Stomach (tissue), 4 donors: ENCODE measurements at regions not wholly inside any gene's neighbourhood (a gene's known extent, or its start where the extent isn't known, plus 50 kb on each side); places are given as distances from the start of the nearest gene placed in this dataset.

Experiments used
- CTCF ChIP-seq, 7 experiments: fragments of 450-650 bp in 4 of 7; fragments of 200-600 bp in 3 of 7; sonication (generic) in 3 of 7; IDR thresholded peaks; one replicate each; pipeline ENCODE4 v1.5.1; 2016 to 2019; ENCODE audit warnings: antibody characterized with exemption in 7 of 7, control low read depth in 2 of 7, mild to moderate bottlenecking in 1 of 7
- EP300 ChIP-seq: sonication (generic); formaldehyde crosslinking; IDR thresholded peaks from one replicate; pipeline ENCODE4 v1.6.1; 2017; ENCODE audit warnings: antibody characterized with exemption
- POLR2A ChIP-seq, 4 donors: fragments of 450-650 bp; IDR thresholded peaks; one replicate each; pipeline ENCODE4 v1.6.1; 2016; ENCODE audit warnings: antibody characterized with exemption in 4 of 4, control low read depth in 2 of 4, mild to moderate bottlenecking in 1 of 4, moderate library complexity in 1 of 4
- POLR2AphosphoS5 ChIP-seq, 3 donors: sonication (generic); formaldehyde crosslinking; IDR thresholded peaks; one replicate each; pipeline ENCODE4 v1.6.1; 2016; ENCODE audit warnings: antibody characterized with exemption in 3 of 3

- TF ChIP-seq CTCF (IDR thresholded peaks at IDR 0.05) (no peak), POLR2A (IDR thresholded peaks at IDR 0.05) (no peak), EP300 (no peak), POLR2AphosphoS5 (IDR thresholded peaks at IDR 0.05) (no peak)
Observed at GRCh38 chr1:96104906-96105305, 616.7 kb upstream of the PTBP2 start.
